Activated T-helper 9 cell treated with anti-CD3 and anti-CD28 coated beads, Interleukin-2, amount 50 U/mL, for 16 hours (primary cell): ENCODE measurements at regions not wholly inside any gene's neighbourhood (a gene's known extent, or its start where the extent isn't known, plus 50 kb on each side); places are given as distances from the start of the nearest gene placed in this dataset.

Experiments used
- DNase-seq: peaks from one replicate; pipeline ENCODE4 v3.0.0-alpha.2; 2020; ENCODE audit warnings: low read depth

DNA sequence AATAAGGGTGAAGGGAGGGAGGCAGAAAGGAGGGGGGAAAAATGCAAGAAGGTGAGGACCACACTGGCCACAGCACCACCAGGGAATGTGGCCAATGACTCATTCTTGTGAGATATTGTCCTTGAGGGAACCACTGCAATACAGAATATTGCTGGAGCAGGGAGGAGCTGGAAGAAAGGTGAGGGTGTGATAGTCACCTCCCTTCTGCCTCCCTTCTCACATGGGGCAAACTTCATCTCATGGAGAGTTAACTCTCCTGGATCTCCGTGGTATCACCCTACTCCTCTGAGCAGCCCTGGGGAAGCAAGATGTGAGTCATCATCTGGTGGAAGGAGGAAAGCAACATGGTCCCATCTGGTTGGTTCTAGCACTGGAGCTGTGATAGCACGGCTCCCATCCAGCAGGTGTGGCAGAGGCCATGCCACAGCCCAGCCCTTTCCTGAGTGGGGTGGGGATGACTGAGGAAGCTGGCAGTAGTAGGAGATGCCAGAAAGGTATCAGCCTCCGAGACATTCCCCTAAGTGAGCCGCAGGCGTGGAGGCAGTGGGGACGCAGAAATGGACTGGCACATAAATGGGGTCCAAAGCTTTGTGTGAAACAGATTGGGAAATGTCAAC, 115.9 kb upstream of the LPP start:
- DNase-seq, result no peak

DNA sequence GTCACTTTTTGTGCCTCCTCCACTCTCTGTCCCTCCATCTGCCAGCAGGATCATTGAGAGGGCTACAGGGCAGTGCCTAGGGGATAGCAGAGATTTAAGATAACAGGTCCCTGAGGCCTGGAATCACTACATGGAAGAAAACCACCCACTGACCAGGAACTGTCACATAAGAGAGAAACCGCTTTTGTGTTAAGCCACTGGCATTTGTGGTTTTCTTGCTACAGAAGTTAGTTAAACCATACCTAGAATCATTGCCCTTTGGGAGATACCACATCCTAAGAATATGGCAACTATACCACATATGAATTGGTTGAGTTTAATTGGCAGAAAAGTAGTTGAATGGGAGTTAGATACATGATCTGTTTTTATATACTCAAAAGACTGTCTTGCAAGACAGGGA, 112.8 kb upstream of the LPP start:
- no peak for DNase-seq

DNA sequence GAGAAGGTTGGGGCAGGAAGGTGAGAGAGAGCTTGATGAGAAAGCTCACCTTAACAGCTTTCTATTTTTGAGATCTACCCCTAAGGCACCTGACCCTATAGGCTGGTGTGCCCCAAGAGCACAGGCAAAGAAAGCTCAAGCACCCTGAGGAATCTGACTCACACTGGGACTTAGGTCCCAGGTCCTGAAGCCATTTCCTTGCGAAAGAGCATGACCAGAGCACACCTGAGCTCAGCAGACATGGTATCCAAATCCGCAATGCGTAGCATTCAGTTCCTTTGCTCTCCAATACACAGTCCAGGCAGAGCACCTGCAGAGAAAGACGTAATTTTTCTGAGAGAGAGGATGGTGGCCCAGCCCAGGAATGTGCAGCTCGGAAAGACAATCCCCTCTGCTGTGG, 112.1 kb upstream of the LPP start:
- DNase-seq, result no peak

DNA sequence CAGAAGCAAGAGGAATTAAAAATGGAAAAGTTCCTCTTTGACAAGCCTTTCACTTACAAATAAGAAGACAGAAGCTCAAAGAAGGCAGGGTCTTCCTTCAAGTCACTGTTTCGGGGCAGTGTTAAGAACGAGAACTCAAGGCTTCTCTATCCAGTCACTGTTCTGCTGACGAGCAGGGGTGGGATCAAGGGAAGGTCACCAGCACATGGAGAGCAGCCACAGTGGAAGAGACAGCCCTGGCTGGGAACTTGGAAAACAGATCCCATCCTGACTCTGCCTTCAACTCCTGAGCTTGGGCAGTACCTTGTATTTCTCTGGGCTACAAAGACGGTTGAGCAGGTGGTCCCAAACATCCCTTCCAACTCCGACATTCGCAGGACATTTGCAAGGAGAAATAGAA, 111.5 kb upstream of the LPP start:
- no peak for DNase-seq

DNA sequence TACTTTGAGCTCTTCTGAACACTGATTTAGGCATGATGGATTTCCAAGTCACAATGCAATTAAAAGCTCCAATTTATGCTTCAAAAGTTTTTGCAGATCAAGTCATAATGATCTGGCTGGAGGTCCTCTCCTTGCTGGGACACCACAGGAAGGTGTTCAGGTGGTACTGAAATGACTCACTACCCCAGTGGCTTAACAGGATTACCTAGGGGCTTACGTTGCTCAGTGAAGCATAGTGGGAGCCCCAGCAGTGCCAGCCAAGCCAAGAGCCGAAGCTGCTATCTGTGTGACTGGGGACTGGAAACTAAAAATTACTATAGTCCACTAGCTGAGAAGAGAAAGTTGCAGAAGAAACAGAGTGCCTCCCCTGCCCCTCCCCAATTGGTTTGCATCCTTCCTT, 110.1 kb upstream of the LPP start:
- no peak for DNase-seq

DNA sequence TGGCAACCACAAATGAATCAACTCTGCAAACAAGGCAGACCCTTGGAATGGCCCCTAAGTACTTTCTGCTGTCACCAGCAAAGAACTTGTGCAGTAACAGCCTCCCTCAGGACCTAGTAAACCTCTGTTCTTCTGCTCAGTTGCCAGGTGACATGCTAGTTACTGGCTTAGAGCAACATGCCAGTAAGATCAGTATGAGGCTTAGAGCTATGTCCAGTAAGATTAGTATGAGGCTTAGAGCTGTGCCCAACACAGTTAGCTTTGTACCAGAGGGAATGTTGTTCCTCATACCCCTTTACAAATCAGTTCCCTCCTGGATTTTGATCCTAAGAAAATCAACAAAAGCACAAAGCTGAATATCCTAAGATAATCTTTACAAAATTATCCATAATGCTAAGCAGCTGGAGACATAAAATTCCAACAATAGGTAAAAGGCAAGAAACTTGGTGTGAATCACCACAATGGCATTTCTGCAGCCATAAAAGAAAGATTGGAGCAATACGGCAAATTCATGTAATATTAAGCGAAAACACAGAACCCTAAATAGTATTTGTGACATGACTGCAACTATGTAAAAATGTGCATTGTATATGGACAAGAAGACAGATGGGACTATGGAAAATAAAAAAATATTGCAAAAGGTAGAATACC, 107.3 kb upstream of the LPP start:
- DNase-seq, result no peak

DNA sequence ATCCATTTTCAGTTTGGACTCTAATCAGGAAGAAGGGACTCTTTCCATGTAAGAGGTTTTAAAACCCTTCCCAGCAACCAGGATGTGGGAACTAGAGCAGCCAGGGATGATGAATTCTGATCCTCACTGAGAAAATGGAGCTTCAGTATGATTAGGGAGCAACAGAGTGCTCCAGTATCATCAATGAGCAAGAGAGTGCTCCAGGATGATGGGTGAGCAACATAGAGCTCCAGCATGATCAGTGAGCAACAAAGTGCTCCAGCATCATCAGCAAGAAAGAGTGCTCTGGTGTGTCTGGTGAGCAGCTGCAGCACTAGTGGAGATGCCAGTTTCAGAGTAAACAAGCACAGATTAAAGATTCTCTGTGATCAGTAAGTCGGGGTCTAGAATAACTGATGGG, 106.4 kb upstream of the LPP start:
- no peak for DNase-seq

DNA sequence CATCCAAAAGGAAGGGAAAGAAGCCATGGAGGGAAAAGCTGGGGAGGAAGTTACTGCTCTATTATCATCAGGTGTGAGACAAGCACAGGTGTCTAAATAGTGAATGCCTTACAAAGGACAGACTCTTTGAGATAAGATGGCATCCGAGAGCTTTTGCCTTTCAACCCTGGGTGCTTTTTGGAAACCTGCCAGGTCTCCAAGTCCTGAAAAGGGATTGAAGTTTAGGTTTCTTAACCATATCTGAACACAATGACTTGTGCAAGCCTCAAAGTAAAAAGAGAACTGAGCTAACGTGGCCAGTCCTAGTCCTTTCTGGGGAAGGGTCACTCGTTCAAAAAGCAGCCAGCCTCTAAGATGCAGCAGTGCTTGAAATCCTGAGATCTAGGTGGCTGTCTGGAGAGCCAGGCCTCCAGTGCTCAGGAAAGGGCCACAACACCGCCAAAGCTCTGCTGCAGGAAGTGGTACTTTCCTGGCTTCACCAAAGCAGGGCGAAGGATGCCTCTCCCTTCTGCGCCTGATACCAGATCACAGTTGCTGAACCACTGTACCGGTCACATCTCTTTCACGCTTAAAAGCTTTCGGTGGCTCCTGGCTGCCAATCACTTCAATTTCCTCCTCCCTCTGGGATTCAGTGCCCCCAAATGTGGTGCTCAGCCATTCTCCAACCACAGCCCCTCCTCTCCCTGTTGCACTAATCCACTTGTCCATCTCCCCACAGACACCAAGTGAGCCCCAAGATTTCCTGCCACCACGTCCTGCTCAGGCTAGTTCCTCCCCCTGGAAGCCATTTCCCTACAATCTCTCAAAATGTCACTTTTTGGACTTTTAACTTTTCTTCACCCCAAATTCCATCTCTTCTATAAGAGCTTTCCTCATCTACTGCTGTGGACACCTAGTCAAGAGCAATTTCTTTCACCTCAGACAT, 104.1 kb upstream of the LPP start:
- DNase-seq, result peak; percentile 10

DNA sequence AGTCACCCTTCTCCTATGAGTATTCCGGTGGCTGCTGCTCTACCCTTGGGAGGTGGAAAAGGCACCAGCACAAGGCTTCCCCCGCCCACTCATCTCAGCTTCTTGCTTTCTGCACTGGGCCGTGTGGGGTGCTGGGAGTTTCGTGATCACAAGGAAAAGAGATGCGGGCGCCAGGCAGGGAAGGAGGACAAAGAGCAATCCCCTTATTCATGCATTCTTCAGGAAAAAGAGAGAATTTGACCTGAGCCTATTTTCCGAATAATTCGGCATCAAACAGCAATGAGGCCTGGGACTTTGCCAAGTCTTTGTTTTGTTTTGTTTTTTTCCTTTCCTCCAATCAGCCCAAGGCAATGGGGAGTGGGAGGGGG, 102.2 kb upstream of the LPP start:
- DNase-seq, result no peak

DNA sequence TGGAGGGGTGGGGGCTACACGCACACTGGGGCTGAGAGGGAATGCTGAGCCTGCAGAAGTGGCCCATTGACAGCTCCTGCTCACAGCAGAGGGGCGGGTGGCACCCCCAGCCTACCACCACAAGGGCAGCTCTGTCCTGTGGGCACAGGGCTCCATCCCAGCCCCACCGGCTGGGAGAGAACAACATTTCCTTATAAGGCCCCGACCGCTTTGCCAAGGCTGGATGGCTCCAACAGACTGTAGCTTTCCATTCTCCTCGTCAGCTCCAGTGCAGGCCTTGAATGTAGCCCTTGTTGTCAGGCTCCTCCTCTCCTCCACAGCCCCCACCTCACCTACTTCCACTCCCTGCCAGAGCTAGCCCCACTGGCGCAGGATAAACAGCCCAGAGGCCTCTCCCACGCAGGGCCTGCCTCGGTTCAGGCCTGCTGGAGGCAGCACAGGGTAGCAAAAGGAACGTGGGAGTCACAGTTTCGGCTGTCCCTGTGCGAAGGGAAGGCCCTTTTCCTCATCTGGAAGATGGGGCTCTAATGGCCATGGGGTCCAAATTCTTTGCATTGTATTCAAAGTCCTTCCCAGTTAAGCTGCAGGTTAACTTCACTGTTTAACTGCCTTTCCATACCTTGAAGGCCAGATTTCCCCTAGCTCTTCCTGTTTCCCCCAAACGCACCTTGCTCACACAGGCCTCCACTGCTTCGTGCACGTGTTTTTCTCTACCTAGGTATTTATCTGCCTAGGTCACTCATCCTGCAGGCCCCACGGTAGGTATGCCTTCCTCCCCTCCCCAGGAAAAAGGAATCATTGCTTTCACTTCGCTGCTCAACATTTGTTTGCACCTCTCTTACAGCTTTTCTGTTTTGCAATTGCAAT, 101.6 kb upstream of the LPP start:
- DNase-seq, result no peak

DNA sequence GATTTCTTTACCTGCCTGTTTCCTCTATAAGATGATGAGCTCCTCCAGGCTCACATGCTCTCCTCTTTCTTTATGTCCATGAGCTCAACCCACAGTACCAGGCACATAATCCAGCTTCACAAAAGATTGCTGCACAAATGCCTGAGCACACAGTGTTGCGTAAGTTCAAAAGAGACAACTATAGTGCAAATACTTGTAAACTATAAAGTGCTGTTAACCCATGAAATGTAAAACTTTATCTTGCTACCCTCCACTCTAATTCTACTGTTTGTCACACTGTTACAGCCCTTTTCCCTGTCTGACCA, 101.0 kb upstream of the LPP start:
- DNase-seq, result no peak

DNA sequence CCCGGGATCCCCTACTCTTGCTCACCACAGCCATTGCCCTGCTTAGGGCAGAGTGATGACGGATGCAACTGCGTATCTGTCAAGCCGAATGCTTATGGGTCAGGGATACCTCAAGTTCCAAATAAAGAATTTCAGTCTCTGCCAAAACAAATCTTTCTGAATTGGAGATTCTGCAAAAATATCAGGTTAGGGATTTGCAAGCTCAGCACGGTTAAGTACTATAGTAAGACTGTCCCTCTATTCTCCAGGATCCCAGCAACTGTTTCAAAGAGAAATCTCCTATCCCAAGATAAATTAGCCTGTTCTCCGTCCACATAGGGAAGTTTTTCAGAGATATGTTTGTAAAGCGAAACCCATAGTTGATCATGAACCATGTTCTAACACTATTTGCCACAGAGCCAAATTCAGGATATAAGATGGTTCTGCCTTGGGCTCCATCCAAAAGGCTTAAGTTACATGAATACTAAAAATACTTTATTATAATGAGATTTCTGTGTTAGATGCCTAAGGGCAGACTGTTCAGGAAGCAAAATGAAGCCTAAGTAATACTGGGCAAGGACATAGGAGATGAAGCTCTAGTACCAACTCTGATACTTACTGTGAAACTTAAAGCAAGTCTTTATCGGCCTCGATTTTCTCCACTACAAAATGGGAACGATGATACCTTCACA, 100.1 kb upstream of the LPP start:
- no peak for DNase-seq

DNA sequence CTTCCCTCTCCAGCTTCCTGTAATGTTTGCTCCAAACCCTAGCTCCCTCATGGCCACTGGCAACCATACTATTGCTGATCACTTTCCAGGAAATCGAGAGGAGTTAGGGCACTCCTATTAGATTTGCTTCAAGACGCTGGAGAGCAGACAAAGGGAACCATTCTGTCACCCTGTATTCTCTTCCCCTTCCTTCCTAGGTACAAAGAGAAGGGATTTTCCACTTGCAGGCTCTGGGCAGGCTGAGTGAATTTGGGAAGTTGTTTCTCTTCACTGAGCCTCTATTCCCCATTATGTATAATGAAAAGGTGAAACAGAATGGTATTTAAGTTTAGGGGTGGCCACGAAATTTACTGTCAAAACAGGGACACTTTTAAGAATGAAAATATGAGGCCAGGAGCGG, 99.4 kb upstream of the LPP start:
- no peak for DNase-seq

DNA sequence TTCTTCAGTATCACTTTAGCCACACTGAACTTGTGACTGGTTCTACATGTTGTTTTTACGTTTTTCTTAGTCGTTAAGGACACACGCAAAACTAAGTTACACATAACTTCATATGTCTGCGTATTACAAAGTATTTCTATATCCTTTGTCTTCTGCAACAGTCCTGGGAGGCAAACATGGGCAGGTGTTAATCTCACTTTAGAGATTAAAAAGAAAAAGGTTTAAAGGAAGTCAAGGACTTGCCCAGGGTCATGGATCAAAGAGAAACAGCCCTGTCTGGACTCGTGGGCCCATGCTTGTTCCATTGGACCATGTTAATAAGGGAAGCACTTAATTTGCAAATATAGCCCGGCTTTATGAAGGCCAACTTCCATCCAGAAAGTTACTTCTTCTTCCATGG, 98.6 kb upstream of the LPP start:
- no peak for DNase-seq

DNA sequence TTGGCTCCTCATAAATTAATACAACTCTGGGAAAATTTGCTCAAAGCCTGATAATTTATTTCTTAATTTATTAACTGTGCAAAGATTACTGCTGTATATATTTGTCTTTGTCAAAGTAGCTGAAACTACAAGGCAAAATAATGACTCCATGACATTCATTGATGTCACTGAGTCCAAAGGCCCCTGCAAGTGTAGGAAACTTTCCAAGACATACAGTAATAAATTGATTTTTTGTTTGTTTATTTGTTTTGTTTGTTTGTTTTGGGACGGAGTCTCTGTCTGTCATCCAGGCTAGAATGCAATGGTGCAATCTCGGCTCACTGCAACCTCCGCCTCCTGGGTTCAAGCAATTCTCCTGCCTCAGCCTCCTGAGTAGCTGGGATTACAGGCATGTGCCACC, 96.8 kb upstream of the LPP start:
- DNase-seq, result no peak

DNA sequence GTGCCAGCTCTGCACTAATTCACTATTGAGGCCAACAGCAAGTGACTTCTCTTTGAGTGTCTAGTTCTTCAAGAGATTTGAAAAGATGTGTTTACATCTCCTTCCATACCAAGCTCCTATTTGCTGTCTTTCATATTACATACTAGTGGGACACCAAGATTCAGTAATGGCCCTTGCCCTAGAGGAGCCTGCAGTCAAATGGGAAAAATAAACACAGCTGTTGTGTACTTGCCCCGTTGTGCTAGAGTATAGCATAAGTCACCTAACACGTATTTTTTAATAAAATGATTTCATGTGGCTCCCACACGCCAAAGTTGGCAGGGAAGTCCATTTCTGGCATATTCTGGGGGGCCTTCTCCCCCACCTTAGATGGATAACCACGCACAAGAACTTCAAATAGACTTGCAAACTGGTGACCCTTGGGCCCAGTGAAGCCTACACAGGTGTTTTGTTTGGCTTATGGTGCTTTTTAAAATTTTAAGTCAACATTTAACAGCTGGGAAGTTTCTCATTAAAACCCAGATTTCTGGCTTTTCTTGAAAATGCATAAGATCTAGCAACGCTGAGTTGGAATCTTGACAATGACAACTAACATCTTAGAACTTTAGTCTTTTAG, 95.3 kb upstream of the LPP start:
- DNase-seq, result no peak

DNA sequence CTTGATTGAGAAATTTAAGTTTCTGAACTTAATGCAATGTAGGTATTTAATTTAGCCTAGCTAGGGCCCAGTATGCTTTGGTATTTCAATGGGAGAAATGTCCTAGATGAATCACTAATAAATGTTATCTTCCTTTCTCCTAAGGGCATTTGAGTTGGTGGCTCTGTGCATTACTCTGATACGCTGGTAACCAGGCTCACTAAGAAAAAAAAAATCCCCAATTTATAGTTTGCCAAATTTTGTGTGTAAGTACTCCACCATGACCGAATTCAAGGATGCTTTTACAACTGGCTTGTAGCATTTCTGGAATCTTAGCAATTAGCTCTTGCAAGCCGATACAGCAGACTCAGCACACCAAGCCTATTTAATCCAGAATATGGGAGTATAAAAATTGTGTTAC, 94.6 kb upstream of the LPP start:
- no peak for DNase-seq

DNA sequence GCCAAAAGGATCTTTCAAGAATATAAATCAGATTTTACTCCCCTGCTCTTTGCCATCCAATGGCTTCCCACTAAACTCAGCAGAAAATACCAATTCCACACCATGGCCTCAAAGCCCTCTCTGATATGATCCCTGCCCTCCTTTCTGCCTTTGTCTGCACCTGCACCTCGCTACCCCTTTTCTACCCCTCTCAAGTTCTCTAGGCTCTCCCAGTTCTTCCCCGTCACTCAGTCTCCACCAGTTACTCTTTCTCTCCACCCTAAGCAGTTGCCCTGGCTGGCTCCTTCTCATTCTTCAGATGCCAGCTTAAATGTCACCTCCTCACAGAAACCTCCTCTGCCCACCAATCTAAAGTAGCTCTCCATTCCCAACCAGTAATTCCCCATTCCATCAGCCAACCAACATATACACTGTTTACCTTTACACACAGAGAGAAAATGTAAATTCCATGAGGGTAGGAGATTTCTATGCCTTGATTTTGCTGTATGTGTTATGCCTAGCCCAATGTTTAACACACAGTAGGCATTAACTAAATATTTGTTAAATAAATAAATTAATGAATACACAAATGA, 93.6 kb upstream of the LPP start:
- DNase-seq, result no peak

DNA sequence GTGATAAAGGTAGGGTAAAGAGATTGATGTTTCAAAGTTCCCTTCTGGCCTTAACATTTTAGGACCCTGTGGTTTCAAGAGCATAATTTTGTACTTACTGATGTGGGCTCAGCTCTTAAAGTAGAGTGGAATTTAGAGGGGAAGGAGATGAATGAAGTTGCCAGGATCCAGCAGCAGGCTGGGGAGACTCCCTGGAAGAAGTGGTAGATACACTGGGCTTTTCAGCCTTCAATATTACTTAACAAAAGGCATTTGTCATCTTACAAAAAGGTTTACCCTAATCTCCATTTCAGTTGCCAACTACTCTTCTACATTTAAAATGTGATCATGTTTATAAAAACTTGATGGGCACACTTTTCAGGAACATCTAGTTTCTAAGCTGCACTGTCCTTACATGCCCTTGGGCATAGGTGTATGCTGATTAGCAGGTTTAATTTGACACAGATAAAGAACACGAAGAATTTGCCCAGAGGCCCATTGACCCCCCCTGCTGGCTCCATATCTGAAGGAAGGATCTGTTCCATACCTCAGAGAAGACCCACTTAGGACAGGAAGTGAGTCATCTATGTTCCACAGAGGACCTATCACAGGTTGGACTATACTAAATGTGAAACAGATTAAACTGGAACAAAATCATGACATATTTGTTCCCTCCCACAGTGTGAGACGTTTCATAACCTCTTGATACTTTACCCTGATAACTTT, 93.0 kb upstream of the LPP start:
- DNase-seq, result peak; percentile 43

DNA sequence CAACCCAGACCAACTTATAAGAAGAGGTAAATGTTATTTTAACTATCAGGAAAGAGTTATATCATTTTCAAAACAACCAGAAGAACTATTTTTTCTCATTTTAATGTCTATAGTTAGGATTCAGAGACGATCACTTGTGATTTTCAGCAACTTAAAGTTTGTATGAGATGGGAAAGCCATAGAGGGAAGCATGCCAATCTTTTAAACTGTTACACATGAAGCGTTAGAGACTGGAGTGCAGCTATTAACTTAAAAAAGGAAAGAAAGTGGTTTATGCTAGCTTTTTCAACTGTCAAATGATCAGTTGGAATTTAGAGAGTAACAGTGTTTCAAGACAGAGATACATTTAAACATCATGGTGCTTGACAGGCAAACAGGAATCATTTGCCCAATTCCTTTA, 91.7 kb upstream of the LPP start:
- DNase-seq, result no peak
